GM18951 (cell line): ENCODE measurements at regions not wholly inside any gene's neighbourhood (a gene's known extent, or its start where the extent isn't known, plus 50 kb on each side); places are given as distances from the start of the nearest gene placed in this dataset.
"Not testable (repeated sequence)": the region's sequence is repeated elsewhere in the genome, so short reads cannot be mapped to it uniquely, and the experiment has no call there.

Experiments used
- POLR2A ChIP-seq: IDR thresholded peaks from 4 replicates; pipeline ENCODE4 v1.6.1; 2011; ENCODE audit warnings: mild to moderate bottlenecking; ENCODE audit not compliant: insufficient read length, insufficient read depth; ENCODE audit errors: extremely low read depth
- in situ Hi-C: fragments of 300-500 bp; cut with MboI; formaldehyde crosslinking; loops from one replicate; pipeline ENCODE4 v1.12.0; 2022; ENCODE audit warnings: low sequenced_read_pairs, mixed read lengths, inconsistent platforms; ENCODE audit not compliant: unreplicated experiment

DNA sequence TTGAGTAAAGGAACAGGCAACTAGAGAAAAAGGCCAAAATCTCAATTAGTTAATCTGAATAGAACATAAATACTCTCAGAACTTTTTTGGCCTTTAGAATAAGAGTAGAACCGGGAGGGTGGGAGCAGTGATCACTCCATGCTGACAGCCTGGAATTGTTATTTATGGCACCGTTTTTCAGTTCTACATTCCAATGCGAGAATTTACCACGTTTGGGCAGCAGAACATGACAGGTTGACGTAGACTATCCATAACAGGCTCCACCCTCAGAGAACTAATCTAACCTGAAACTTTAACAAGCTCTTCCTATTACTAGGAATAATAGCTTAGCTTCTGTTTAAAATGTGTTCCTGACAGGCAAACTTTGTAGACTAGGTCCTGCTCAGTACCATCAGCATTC is 379.1 kb downstream of the SEC23A start:
- in situ Hi-C loops: no loop called here
- no peak for TF ChIP-seq POLR2A

DNA sequence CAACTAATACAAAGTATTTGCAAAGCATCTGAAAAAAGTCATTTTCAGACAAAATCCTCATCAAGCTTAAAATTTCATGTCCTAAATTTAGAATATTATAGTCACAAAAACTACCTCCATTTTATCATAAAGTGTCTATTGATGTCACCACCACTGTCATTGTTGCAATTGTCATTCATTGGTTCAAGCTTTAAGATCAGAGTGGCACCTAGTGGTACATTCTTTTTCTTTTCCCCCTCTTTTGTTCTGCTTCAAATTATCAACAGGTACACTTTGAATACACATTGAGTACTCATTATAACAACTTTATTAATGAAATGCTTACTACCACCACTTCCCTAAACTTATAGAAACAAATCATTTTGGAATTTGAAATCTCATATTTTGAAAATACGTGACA is 379.8 kb downstream of the SEC23A start:
- in situ Hi-C loops: no loop called here
- no peak for TF ChIP-seq POLR2A

DNA sequence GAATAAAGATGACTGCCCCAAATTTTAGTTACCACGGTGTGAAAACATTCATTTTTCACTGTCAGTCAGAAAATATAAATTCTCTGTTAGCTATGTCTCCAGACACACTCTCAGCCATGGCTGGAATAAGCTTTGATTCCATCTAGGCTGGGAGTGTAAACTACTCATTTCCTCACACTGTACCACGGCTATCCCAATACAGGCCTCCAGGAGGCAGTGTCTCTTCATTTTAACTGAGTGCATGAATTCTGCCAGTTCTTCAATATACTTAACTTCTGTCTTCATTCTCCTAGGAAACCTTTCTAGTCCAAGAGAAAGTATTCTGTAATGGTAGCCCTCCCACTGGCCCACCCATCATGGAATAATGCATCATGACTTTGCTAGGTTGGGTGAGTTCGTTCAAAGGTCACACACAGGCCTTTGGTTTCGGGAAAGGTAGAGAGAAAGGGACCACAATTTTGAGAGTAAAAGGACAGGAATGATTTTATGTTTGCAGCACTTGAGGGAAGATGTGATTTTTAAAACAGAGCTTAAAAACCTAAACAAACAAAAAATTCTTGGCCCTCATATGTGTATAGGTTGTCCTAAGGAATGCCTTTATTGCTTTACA is 381.1 kb downstream of the SEC23A start:
- in situ Hi-C loops: no loop called here

DNA sequence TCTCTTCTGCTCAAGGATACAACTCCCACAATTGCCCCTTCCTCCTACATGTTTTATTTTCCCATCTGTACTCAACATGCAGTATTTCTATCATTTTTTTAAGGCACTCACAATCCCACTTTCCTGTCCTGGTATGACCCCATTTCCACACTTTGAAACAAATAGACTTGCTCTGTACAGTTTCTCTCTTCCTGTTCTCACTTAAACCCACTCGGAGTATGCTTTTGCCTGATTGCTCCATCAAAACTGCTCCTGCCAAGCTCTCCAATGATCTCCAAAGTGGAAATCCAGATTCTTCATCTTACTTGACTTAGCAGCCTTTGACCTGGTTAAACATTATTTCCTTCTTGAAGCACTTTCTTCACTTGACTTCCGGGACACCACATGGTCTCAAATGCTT is 384.5 kb downstream of the SEC23A start:
- no peak for TF ChIP-seq POLR2A
- in situ Hi-C loops: no loop called here

More for the DNA sequence above, 381.1 kb downstream of the SEC23A start:
- no peak for TF ChIP-seq POLR2A

DNA sequence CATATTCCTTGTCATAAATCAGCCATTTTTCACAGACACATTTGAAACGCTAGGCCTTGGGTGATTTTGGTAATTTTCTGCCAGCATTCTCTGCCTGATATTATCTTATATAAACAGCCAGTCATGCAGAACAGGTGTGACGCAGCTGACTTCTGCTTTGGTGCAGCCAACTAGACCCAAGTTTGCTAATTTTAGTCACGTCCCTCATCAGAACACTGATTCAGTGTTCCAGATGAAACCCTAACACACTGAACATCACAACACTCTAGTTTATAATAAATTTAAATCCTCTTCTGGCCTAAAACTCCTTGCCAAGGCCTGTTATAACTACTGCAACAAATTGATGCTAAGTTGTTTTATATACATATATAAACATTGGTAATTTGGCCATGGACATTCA is 386.1 kb downstream of the SEC23A start:
- in situ Hi-C loops: no loop called here
- no peak for TF ChIP-seq POLR2A

DNA sequence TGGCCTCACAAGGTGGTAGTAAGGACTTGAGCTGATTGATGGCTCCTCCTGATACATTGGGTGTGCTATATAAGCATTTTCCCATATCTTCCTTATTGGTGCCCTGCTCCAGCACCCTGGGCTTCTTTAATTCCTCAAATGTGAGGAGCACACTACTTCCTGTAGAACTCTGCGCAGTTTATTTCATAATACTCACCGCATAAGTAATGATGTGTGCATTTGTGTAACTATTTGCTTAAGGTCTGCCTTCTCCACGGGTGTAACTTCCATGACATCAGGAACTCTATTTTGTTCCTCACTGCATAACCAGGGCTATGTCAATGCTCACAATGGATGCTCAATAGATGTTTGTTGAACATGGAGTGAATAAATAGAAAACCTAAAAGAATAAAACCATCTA is 392.2 kb downstream of the SEC23A start:
- in situ Hi-C loops: no loop called here
- TF ChIP-seq POLR2A: no peak

DNA sequence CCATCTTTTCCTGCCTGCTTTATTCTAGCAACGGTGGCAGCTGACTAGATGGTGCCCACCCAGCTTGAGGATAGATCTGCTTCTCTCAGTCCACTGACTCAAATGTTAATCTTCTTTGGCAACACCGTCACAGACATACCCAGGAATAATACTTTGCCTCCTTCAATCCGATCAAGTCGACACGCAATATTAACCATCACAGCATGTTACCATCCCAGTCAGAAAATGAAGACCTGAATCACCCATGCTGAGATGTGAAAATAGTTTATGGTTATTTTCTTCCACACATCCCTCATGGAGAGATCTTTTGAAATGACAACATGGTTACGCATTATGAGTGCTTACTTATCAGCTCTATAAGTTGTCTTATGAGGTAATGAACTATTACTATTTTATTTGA is 392.8 kb downstream of the SEC23A start:
- TF ChIP-seq POLR2A: no peak
- in situ Hi-C loops: no loop called here

DNA sequence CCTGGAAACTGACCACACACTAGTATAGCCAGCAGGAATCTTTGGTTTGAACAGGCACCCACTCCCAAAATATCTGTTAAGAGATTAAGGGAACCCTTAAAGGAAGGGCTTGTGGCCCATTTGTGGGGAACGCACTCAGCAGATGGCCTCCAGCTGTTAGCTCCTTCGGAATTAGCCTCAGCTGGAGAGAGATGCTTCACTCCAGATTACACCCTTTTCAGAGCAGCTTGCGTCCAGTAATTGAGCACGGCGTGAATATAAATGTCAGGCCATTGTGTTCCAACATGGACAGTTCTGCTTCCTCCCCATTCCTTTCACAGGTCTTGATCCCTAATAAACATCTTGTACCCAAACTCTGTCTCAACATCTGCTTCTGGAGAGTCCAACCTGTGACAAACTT is 397.8 kb downstream of the SEC23A start:
- in situ Hi-C loops: no loop called here
- TF ChIP-seq POLR2A: no peak

DNA sequence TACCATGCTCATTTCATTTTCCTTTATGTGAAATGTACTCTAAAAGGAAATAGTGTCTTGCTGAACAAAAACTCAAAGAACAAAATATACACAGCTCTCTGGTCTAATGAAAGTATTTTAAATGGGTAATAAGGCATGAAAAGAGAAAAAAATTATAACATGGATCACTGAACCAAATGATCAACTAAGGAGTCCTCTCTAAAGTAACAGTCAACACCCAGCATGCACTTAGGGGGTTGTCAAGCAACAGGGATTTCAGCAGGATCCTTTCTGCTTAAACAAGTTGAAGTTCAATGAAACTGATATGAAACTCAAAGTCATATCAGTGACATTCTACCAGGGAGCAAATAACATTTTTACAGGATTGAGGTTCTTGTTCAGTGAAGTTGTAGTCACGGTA is 398.8 kb downstream of the SEC23A start:
- TF ChIP-seq POLR2A: no peak
- in situ Hi-C loops: no loop called here

DNA sequence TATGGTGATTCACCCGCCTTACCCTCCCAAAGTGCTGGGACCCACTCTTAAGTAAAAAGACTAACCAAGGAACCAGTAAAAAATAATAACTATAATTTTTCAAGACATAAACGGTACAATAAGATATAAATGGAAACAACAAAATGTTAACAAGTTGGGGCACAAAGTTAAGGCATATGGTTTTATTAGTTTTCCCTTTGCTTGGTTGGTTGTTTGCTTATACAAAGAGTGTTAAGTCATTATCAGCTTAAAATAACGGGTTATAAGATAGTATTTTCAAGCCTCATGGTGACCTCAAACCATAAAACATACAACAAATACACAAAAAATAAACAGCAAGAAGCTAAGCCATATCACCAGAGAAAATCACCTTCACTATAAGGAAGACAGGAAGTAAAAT is 406.1 kb downstream of the SEC23A start:
- in situ Hi-C loops: no loop called here

DNA sequence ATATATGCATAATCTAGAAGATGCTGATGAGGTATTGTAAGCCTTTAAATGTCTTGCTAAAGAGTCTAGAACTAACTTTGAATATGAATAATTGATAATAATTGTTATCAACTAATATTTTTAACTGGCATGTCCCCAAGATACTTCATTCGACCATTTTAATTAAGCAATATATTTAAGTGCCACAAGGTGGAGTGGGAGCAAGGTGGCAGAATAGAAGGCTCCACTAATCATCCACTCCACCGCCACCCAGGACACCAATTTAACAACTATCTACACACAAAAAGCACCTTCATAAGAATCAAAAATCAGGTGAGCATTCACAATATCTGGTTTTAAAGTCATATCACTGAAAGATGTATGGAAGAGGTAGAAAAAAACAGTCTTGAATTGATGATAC is 409.6 kb downstream of the SEC23A start:
- in situ Hi-C loops: no loop called here
- TF ChIP-seq POLR2A: no peak

More for the DNA sequence above, 406.1 kb downstream of the SEC23A start:
- no peak for TF ChIP-seq POLR2A

DNA sequence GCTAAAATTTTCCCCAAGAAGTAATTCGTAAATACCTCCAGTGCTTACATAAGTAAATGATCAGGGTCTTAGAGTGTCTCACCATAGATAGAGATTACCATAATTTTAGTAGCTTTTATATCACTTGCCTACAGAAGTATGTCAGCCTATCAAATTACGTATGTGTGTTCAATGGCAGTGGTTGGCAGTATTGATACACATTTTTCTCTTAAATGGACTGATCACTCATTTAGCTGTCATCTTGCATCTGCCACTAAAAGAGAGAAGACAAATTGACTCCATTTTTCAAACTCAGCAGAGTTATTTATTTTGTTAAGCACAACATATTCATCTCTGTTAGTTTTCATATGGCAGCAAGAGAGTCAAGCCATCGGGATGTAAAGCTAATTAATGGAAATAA is 413.1 kb upstream of the CLEC14A start:
- in situ Hi-C loops: no loop called here
- no peak for TF ChIP-seq POLR2A

DNA sequence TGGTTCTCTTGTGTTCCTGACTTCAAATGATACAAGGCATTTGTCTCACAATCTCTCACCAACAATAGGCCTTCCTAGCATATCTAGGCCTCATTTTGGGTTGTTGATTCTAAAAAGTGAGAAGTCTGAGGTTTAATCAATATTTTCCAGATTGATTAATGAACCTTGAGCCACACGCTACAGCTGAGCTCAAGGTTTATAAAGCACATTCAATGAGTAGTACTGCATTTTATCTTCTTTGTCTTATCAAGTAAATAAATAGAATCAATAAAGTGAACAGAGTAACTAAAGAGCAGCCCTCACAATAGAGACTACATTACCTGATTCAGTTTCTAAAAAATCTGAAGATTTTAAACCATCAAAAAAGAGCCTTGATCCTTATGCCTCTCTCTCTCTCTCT is 407.5 kb upstream of the CLEC14A start:
- no peak for TF ChIP-seq POLR2A
- in situ Hi-C loops: no loop called here

DNA sequence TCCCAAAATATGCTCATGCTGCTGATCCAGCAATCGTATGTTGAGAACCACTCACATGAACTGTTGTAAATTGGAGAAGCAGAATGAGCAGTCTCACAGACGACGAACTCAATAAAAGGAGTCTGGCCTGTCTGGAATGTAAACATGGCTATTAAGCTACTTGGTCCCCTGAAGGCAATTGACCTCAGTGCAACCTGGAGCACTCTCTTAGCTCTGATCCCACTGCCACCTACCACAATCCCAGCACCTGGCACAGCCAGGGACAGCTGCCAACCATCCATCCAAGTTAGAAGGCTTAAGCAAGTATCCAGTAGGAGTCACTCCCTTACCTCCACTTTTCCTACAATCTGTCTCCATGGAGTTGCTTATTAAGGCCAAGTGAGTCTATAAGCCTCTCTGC is 406.9 kb upstream of the CLEC14A start:
- no peak for TF ChIP-seq POLR2A
- in situ Hi-C loops: no loop called here

DNA sequence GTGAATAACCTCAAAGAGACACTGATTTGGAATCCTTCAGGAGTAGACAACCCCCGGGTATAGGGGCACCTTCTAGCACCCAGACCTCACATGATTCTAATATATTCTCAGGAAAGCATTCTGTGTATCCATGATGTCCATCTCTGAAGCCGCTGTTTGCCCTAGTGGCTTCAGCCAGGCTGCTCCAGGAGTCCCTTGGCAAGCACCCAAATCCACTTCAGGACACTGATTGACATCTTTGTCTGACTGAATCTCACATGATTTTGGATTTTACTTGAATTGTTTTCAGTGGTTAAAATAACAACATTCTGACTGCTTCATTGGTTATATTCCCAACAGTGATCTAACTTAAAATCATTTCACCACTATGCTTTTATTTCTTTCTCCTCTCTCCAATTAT is 390.5 kb upstream of the CLEC14A start:
- in situ Hi-C loops: no loop called here
- no peak for TF ChIP-seq POLR2A

DNA sequence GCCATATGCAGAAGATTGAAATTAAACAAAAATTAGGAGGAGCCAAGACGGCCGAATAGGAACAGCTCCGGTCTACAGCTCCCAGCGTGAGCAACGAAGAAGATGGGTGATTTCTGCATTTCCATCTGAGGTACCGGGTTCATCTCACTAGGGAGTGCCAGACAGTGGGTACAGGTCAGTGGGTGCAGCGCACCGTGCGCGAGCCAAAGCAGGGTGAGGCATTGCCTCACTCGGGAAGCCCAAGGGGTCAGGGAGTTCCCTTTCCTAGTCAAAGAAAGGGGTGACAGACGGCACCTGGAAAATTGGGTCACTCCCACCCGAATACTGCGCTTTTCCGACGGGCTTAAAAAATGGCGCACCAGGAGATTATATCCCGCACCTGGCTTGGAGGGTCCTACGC is 379.0 kb upstream of the CLEC14A start:
- in situ Hi-C loops: not testable (repeated sequence)

DNA sequence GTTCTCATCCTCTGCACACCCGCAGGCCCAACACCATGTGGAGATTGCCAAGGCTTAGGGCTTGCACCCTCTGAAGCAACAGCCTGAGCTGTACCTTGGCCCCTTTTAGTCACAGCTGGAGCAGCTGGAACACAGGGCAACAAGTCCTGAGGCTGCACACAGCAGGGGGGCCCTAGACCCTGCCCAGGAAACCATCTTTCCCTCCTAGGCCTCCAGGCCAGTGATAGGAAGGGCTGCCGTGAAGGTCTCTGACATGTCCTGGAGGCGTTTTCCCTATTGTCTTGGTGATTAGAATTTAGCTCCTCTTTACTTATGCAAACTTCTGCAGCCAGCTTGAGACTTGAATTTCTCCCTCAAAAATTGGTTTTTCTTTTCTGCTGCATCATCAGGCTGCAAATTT is 373.5 kb upstream of the CLEC14A start:
- in situ Hi-C loops: no loop called here
- TF ChIP-seq POLR2A: no peak
